Fibroblast of skin of back (primary cell): ENCODE measurements at regions not wholly inside any gene's neighbourhood (a gene's known extent, or its start where the extent isn't known, plus 50 kb on each side); places are given as distances from the start of the nearest gene placed in this dataset.
"Not testable (repeated sequence)": the region's sequence is repeated elsewhere in the genome, so short reads cannot be mapped to it uniquely, and the experiment has no call there.

Experiments
- DNase-seq: peaks from one replicate; pipeline ENCODE4 v3.0.0-alpha.2; 2013

DNA sequence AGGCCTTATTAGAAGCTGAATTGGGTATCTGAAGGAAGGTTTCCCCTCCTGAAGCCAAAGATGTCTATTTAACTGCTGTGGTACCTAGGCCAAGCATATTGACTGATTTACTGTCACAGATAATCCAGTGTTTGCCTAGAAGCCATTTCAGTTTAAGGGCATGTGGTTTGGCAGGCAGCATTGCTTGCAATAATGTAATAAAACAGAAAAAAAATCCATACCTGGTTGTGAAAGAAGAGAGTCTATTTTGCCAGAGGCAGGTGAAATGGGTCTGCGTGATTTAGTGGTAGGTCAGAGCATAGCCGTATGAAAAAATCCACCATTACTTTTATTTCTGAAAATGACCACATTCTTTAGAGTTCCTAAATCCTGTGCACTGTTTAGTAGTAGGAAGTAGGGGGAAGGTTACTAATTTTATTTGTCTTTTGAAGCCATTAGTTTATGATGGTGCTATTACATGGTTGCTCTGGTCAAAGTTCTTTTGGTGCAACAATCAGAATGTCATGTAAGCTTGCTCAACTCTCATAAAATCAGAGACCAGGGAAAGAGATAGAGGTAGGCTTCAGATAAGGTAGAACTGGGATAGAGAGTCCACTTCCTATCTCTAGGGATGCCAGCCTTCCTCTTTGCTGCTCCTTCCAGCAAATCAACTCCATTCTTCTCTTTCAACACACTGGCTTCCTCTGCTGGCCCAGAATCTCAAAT lies 343.4 kb downstream of the GPD2 start:
- no peak for DNase-seq

DNA sequence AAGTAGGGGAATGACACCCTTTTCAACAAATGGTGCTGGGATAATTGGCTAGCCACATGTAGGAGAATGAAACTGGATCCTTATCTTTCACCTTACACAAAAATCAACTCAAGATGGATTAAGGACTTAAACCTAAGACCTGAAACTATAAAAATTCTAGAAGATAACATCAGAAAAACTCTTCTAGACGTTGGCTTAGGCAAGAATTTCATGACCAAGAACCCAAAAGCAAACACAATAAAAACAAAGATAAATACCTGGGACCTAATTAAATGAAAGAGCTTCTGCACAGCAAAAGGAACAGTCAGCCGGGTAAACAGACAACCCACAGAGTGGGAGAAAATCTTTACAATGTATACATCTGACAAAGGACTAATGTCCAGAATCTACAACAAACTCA lies 345.5 kb downstream of the GPD2 start:
- DNase-seq = not testable (repeated sequence)

DNA sequence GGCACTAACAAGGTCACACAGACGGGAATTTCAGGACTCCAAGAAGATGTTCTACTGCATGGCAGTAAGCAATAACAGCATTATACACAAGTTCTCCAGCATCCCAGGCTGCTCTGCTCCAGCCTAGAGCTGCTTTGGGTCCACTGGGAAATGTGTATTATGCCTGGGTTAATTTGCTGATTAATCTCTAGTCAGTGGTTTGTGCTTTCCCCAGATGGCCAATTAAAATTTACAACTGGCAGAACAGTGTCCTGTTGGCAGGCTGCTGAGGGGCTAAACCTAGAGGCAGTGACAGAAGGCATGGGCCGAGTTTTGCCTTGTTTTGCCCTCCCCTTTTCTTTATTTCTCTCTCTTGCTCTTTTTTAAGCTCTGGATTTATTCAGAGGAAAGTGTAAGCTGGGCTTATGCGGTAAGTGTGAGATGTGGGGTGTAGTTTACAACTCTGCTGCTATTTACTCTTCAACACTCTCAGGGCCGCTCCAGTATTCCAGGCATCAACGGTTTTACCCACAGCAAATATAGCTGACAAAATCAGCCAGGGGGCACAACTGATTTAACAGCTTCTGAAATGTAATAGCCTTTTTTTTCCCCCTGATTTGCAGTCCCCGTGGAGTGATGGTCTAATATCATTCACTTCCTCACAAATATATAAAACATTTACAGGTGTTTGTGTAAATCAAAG lies 348.0 kb downstream of the GPD2 start:
- DNase-seq = no peak

DNA sequence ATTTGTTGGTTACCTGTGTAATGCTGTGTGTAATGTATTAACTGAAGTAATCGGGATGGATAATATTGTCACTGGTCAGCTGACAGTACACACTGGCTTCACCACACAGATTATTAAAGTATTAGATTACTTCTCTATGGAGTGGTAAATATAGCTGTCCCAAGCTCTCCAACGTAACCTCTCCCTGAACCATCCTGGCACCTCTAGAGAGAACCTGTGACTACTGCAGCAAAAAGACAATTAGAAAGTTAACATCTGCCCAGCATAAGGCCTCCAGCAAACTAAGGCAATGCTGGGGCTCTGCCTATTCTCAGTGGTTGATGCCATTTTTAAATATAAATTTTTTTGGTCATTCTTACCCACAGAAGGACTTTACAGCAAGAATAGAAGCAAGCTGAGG lies 351.3 kb downstream of the GPD2 start:
- no peak for DNase-seq

DNA sequence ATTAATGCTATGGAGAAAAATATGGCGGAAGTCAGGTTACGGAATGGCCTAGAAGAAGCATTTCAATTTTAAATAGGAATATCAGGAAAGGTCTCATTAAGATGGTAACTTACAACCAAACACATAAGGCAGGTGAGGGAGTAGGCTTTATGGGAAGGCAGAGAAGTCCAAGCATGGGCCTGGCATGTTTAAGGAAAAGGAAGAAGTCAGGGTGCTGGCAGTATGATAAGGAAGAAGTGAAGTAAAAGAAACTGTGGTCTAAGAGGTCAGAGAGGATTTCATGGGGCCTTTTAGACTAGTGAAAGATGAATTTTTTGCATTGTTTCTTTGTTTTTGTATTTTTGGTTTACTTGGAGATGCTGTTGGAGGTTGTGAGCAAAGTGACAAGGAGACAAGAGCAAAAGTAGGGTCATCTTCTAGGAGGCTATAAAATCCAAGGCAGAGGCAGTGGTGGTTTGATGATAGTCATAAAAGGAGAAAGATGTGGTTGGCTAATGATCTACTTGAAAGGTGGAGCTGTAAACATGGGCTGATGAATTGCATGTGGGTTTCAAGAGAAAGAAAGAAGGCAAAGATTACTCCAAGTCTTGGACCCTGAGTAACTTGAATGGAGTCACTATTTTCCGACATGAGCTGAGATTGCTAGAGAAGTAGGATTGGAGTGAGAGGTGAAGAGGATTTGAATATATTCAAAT lies 354.3 kb downstream of the GPD2 start:
- DNase-seq = no peak

DNA sequence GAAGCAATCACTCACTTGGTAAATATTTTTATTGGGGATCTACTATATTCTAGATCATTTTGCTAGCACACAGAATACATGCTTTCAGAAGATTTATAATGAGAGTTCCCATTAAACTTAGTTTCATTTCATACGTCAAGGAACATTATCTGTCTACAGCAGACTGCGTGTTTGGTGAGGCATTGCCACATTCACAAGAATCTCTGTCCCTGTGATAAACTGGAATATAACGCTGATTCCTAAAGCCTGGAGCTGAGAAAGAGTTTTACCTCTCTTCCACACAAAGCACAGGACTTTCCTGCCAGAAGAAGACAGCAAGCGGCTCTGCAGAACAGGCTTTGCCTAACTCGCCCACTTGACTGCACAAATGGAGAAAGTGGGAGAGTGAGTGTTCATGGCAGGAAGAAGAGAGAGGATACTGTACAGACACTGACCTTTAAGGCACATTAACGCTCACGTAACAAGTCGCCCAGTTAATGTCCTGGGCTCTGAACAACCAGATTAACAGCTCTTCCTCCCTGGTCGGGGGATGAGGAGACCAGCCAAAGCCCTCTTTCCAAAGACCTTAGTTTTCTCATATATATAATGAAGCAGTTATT lies 356.2 kb downstream of the GPD2 start:
- no peak for DNase-seq

DNA sequence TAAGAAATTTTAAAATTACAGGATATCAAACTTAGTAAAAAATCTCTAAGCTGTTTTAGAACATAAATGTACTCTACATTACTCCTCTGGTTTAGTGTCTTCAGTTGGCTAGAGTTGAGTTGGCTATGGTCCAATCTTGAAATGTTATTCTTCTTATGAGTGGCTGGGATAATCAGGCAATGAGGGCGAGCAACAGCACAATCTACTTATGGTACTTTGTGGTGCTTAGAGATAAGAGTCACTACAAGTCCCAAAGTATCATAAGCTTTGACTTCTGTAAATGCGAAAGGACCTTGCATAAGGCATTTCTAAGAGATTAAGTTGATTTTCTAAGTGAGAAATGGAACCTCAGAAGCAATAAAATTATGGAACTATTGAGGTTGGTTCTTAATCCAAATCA lies 361.7 kb downstream of the GPD2 start:
- no peak for DNase-seq

DNA sequence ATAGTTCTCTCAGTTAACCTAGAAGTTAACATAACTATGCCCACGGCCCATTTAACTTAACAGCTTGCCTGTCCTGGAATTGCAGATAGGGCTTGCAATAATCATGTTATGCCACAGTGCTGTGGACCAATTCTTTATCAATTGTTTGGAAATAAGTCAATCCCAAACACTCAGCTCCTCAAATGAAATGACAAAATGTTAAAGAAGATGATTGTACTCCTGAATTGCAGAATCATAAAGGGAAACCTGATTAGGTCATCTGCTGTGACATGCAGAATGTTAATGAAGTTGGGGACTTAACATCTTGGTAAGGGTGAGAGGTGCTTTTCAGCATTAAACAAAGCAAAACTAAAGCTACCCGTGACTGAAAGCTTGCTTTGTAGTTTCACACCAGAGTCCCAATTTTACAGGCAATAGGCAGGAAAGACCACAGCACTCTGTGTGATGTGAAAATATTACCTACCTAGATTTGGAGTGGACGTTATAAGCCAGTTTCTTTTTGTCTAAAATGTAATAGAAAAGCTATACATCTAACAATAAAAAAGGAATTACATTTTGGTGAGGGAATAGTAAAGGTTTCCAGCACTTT lies 364.0 kb downstream of the GPD2 start:
- DNase-seq = no peak

DNA sequence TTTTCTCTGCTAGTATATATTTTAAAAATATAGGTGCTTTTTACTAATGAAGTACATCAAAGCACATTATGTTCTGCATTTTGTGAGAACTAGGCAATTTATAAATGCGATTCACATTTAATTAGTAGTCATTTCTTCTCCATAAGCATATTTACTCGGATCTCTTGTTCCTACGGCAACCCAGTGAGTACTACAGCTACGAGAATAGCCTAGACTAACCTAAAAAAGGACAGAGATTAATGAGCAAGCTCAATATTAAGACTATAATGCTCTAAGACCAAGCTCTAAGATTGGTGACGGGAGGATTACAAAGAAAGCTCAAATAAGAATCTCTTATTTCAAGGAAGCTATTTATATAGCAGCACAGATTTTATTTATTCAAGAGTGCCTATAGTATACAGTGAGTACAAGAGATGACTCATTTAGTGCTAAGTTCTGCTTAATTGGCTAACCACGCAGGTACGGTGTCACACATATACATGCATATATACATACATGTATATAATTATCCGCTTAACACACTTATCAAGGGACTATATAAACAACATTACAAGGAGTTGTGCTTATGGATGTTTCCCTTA lies 364.7 kb downstream of the GPD2 start:
- no peak for DNase-seq

DNA sequence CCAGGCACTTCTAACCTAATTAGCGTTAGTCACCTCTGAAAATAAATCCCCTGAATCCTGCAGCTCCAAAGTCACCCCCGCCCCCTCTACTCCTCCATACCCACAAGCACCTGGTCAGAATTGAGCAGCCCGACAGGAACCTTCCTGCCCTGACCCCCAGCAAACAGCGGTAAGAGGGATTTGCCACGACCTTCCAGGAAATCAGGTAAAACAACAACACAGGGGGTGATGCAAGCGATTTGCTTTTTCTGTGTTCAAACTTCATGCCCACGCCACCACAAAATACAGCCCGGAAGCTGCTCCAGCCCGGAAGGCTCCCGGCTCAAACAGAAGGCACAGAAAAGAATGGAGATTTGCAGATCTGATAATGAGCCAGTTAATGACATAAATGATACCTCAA lies 367.1 kb downstream of the GPD2 start:
- no peak for DNase-seq

DNA sequence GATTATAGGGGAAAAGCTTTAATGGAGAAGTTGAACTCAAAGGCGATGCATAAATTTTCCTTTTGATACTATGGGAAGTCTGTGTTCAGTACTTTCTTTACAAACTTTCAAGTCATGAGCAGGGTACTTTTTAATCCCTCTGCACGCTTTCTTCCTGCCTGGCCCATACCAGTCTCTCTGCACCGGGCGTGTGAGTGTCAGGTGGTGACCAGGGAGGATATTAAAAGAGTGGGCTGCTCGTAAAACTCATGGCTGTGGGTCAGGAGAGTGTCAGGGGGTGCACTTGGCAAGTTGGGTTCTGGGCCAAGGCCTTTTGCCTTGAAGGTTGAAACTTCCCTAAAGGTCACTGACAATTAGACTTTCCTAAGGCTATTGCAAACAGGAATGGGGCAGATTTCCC lies 367.8 kb downstream of the GPD2 start:
- DNase-seq = no peak

DNA sequence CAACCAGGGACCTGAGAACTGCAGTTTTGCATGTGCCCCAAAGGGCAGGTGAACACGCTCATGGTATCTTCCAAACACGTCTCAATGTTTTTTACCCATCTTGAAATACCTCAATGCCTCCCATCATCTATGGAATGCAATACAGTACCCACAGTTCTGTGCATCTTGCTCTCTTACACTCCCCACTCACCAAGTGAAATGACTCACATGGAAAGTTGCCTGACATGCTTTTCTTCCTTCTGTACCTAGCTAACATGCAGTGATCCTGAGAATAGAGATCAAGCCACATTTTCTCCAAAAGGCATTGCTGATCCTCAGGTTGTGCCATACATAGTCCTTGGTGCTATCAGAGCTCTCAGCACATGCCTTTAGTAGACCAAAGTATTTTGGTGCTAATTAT lies 373.9 kb downstream of the GPD2 start:
- no peak for DNase-seq

DNA sequence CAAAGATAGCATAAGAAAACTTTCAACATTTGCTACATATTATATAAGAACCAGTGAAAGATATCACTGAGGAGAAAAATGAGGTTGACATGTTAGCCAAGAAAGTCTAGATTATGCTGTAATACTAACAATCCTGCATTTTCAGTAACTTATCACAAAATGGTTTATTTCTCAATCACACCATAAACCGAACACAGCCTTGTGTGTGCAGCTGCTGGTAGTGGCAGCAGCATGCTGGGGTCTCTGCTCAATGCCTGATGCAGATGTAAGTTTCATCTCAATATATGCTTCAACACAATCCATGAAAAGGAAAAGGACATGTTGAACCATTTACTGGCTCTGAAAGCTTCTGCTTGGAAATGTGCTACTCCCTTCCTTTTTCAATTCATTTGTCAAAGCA lies 376.3 kb downstream of the GPD2 start:
- no peak for DNase-seq

DNA sequence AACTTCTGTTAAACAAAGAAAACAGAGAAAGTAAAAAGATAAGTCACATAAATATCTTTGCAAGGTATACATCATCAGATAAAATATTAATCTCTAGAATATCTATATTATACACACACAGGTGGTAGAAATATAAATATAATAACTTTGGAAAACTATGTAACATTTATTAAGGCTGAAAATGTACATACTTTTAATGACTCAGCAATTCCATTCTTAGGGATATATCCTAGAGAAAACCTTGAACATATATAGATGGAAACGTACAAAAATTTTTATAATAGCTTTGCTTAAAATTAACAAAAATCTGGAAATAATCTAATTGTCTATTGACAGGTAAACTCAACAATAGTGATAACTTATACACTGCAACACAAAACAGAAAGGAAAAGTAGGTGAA lies 381.3 kb downstream of the GPD2 start:
- no peak for DNase-seq

DNA sequence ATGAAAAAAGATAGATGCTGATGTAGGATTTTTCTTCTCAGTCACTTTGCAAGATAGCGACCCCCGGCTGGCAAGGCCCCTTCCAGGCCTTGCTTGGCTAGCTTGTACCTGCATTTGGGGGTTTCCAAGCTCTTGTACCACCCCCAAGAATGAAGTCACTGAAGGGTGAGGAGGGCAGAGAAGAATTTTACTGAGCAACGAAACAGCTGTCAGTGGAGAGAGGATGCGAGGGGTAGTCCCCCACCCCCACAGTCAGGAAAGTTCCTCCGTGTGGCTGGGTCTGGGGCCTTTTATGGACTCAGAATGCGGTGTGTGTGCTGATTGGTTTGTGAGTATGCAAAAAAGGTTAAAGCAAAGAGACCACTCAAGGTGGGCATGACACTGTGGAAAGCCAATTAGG lies 382.0 kb downstream of the GPD2 start:
- DNase-seq = no peak

DNA sequence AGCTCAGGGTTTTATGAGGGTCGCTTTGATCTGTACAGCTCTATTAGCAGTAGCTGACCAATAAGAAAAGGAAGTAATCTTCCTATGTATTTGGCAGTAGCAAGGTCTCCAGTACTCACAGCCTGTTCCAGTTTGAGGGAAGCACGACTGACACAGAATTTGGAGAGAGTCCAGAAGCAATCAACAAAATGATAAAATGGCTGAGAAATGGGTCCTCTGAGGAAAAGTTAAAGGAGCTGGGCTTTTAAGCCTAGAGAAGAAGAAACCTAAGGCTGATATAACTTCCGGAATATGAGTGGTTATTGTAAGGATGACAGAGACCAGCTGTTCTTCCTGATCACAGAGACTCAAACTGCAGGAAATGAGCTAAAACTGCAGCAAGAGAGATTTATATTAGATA lies 382.8 kb downstream of the GPD2 start:
- no peak for DNase-seq

DNA sequence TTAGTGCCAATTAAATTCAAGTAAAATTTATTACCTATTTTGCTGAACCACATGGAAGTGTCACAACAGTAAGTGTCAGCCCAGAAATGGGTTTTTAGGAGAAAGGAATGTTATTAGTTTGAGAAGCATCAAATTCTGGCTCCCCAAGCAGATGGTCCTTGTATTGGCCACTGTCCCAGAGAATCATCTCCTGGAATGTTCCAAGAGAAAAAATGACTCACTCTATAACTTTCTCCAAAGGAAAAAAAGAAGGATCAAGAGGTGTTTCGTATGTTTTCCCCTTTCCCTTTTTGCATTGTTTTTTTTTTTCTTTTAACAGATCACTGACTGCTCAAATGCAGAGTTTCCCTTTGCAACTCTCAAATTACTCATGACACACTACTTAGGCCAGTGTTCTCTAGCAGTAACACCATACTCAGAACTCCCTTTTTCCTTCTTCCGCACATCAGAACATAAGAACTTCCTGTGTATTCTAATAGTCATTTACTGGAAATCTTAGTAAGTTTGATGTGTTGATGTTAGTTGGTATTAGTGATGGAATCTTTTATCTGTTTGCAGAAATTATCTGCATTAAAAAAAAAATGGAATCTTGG lies 390.3 kb downstream of the GPD2 start:
- DNase-seq = peak; percentile 49

DNA sequence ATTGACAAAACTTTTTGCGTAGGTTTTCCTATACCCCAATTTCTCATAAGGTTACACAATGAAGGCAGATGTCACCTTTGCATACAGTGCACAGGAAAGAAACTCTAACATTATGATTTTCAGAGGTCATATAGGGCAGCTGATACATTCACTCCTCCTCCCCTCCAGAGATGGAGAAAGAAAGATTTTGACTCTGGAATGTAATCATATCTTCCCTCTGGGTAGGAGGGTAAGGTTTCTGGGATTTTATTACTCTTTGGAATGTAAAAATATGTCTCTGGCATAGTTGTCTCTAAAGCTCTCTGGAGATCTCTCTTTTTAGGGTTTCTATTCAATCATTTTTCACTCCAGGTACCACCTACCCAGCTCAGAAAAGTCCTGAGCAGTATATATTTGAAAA lies 398.3 kb downstream of the GPD2 start:
- DNase-seq = no peak

DNA sequence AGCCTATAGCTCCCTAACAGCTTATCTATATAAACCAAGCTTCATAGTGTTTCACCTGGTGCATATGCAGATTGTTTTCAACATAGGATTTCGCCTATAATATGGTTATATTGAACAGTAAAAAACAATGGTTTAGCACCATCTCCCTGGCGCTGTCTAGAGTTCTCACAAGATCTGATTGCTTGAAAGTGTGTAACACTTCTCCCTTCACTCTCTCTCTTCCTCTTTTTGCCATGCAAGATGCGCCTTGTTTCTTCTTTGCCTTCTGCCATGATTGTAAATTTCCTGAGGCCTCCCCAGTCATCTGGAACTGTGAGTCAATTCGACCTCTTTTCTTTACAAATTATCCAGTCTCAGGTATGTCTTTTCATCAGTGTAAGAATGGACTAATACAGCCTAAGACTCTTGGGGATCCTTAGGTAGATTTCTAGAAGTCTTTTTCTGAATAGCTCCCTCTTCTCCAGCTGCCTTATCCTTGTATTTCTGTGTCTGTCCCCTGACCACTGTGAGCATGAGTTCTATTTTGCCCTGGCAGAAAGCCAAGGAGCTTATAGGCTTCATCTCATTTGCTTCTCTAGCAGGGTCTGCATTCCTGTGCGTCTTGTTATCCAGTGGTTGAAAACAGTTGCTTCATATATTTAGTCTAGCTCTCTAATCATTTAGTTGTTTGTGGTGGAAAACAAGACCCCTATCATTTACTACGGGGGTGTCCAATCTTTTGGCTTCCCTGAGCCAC lies 401.6 kb downstream of the GPD2 start:
- no peak for DNase-seq

DNA sequence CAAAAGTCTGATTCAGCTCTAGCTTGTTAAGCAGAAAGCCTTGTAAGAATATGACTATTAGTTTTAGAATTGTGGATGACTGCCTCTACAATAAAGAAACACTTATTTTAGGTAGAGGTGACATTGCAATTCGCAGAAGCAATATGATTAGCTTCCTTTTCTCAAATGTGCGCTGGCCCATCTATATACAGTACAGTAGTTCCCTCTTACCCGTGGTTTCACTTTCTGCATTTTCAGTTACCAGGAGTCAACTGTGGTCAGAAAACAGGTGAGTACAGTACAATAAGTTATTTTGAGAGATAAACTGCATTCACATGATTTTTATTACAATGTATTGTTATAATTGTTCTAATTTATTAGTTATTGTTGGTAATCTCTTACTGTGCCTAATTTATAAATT lies 405.1 kb downstream of the GPD2 start:
- DNase-seq = no peak

DNA sequence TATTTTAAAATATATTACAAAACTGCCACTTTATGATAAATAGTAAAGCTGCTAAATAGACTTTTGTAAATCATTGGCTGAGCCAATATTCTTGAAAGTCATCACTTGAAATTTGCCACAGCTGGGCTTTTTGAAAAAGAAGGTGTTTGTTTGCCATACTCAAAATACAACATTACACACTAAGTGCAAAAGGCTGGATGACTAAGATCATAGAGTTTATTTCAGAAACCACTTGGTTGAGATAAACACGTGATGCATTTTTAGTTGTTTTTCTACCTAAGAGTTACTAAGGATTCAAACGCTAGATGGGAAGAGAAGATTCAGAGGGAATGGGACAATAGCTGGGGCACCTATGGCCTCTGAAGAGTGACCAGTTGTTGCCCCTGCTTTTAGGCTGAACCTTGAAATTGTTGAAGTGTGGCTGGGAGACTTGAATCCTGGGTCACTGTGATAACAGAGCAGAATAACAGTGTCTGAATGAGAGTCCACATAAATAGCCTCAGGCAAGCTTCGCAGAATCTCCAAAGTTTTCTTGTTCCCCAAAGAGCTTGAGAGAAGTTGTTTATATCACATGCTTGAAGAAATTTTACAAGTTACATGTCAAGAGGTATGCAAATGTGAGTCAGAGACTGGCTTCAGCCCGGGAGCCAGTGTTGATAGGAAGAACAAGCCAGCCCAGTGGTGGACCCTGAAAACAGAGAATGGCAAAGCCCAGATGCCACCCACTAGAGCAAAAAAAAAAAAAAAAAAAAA lies 409.8 kb downstream of the GPD2 start:
- DNase-seq = no peak
